Hepatocyte (in vitro differentiated cells): ENCODE measurements at regions not wholly inside any gene's neighbourhood (a gene's known extent, or its start where the extent isn't known, plus 50 kb on each side); places are given as distances from the start of the nearest gene placed in this dataset.

Experiments
- DNase-seq: peaks from one replicate; pipeline ENCODE4 v3.0.0-alpha.2; 2016; ENCODE audit warnings: low spot score
- H2AFZ ChIP-seq: fragments of 200-600 bp; sonication (generic); 2 replicates; pipeline ENCODE4 v1.6.0; 2016; ENCODE audit warnings: antibody characterized with exemption, mild to moderate bottlenecking
- H3K27ac ChIP-seq: fragments of 200-600 bp; sonication (generic); 2 replicates; pipeline ENCODE4 v1.5.1; 2016; ENCODE audit warnings: mild to moderate bottlenecking
- H3K27me3 ChIP-seq: fragments of 200-600 bp; sonication (generic); 2 replicates; pipeline ENCODE4 v1.6.1; 2016
- H3K36me3 ChIP-seq: fragments of 200-600 bp; sonication (generic); replicated peaks from 2 replicates; pipeline ENCODE4 v1.5.1; 2016; ENCODE audit warnings: low read depth; ENCODE audit not compliant: insufficient read depth
- H3K4me1 ChIP-seq: fragments of 200-600 bp; sonication (generic); 2 replicates; pipeline ENCODE4 v1.5.1; 2016; ENCODE audit warnings: mild to moderate bottlenecking, moderate library complexity; ENCODE audit not compliant: insufficient read depth
- H3K4me2 ChIP-seq: fragments of 200-600 bp; sonication (generic); 2 replicates; pipeline ENCODE4 v1.6.0; 2016
- H3K4me3 ChIP-seq: fragments of 200-600 bp; sonication (generic); 2 replicates; pipeline ENCODE4 v1.5.1; 2016; ENCODE audit warnings: mild to moderate bottlenecking
- H3K79me2 ChIP-seq: fragments of 200-600 bp; sonication (generic); 2 replicates; pipeline ENCODE4 v1.6.0; 2017; ENCODE audit warnings: mild to moderate bottlenecking
- H3K9me2 ChIP-seq: fragments of 200-600 bp; sonication (generic); replicated peaks from 2 replicates; pipeline ENCODE4 v1.6.0; 2017; ENCODE audit warnings: mild to moderate bottlenecking; ENCODE audit not compliant: insufficient read depth
- H3K9me3 ChIP-seq: fragments of 200-600 bp; sonication (generic); 2 replicates; pipeline ENCODE4 v1.5.1; 2016; ENCODE audit warnings: low read depth, mild to moderate bottlenecking
- H4K20me1 ChIP-seq: fragments of 200-600 bp; sonication (generic); 2 replicates; pipeline ENCODE4 v1.6.0; 2016; ENCODE audit warnings: mild to moderate bottlenecking; ENCODE audit not compliant: insufficient read depth, poor library complexity, severe bottlenecking
- EZH2 ChIP-seq: fragments of 200-600 bp; sonication (generic); IDR thresholded peaks from 2 replicates; pipeline ENCODE4 v1.6.1; 2016; ENCODE audit warnings: antibody characterized with exemption, mild to moderate bottlenecking, borderline replicate concordance
- EZH2phosphoT487 ChIP-seq: fragments of 200-600 bp; sonication (generic); IDR thresholded peaks from one replicate; pipeline ENCODE4 v1.6.1; 2018; ENCODE audit warnings: antibody characterized with exemption, mild to moderate bottlenecking, low read depth, moderate library complexity; ENCODE audit not compliant: unreplicated experiment, severe bottlenecking
- WGBS: methylation state at CpG from one replicate; pipeline ENCODE4 v1.1.6; 2016; ENCODE audit warnings: low lambda C conversion rate; ENCODE audit errors: missing lambda C conversion rate; 5-methylcytosine and 5-hydroxymethylcytosine counted together
- TF ChIP-seq, protein P1 (sequence below): fragments of 200-600 bp; sonication (generic); IDR thresholded peaks from 2 replicates; pipeline ENCODE4 v1.5.1; 2016; ENCODE audit warnings: antibody characterized with exemption, mild to moderate bottlenecking; ENCODE audit not compliant: poor library complexity

DNA sequence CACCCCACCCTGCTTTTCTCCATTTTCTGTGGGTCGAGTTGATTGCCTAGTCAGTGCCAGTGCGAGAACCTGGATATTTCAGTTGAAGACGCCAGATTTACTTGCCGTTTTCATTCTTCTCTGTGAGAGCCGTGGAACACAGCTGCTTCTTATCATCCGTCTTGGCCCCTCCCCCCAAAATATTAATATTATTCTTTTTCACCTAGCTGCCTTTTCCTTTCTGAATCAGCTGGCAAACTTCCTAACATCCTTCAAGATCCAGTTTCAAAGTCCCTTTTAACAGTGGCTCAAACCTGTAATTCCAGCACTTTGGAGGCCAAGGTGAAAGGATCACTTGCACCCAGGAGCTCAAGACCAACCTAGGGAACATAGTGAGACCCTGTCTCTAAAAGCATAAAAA lies 117.1 kb upstream of the RASA1 start:
- Histone ChIP-seq H3K4me3 (no peak overlapping the region), H3K27ac (no peak overlapping the region)
- WGBS: 95% methylated on average over 6 of the region's 6 CpGs

DNA sequence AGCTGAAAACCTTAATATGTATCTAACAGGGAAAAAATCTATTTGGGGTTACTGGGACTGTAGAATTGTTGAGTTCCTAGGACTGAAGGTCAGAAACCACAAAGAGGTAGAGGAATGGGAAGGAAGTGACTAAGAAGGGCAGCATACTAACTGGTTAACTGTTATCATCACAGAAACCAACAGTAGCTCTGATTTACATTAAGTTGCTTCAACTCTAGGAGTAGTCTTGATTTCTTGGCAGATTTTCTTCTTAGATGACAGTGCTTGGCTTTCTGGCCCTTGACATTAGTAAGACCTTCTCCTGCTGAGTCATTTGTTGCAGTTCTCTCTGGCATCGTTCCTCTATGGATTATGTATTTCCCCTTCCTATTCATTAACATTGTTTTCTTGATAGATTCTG lies 116.1 kb upstream of the RASA1 start:
- Histone ChIP-seq H3K27ac (no peak overlapping the region), H3K9me3 (no peaks in the 10 kb centered on the region), H3K79me2 (no peaks in the 10 kb centered on the region), H3K27me3 (no peaks in the 10 kb centered on the region), H3K4me1 (no peaks in the 10 kb centered on the region), H2AFZ (no peak overlapping the region), H4K20me1 (no peaks in the 10 kb centered on the region), H3K4me2 (no peak overlapping the region), H3K9me2 (no peaks in the 10 kb centered on the region), H3K4me3 (no peak overlapping the region), H3K36me3 (no peaks in the 10 kb centered on the region)
- DNase-seq: no peak
- 85% methylated on average over 1 of the region's 1 CpG for WGBS
- TF ChIP-seq EZH2: no peak
- no peak for TF ChIP-seq EZH2phosphoT487
- TF ChIP-seq, protein P1, sequence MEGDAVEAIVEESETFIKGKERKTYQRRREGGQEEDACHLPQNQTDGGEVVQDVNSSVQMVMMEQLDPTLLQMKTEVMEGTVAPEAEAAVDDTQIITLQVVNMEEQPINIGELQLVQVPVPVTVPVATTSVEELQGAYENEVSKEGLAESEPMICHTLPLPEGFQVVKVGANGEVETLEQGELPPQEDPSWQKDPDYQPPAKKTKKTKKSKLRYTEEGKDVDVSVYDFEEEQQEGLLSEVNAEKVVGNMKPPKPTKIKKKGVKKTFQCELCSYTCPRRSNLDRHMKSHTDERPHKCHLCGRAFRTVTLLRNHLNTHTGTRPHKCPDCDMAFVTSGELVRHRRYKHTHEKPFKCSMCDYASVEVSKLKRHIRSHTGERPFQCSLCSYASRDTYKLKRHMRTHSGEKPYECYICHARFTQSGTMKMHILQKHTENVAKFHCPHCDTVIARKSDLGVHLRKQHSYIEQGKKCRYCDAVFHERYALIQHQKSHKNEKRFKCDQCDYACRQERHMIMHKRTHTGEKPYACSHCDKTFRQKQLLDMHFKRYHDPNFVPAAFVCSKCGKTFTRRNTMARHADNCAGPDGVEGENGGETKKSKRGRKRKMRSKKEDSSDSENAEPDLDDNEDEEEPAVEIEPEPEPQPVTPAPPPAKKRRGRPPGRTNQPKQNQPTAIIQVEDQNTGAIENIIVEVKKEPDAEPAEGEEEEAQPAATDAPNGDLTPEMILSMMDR: no peak

More for the DNA sequence above, 117.1 kb upstream of the RASA1 start:
- H2AFZ ChIP-seq: no peak overlapping the region
- H3K79me2 ChIP-seq: no peaks in the 10 kb centered on the region
- DNase-seq: no peak
- H4K20me1 ChIP-seq: no peaks in the 10 kb centered on the region
- H3K9me3 ChIP-seq: no peaks in the 10 kb centered on the region
- no peaks in the 10 kb centered on the region for H3K36me3 ChIP-seq
- H3K4me2 ChIP-seq: no peak overlapping the region
- H3K4me1 ChIP-seq: no peaks in the 10 kb centered on the region
- TF ChIP-seq, protein P1: no peak
- TF ChIP-seq EZH2: no peak
- TF ChIP-seq EZH2phosphoT487: no peak
- H3K27me3 ChIP-seq: no peaks in the 10 kb centered on the region
- H3K9me2 ChIP-seq: no peaks in the 10 kb centered on the region

DNA sequence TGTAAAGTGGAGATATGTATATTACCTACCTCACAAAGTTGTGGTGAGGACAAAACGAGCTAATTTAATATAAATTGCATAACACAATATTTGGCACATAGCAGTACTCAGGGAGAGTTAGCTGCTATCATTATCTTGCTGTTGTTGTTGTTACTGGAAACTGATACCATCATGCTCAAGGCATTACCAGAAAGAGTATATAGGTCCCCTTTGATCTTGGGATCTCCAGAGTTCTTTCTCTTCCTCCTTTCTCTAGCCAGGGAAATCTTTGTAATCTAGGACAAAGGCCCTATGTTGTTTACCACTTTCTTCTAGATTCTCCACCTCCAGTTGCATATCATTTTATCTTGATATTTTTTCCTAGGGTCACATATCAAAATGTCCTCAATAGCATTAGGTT lies 114.8 kb upstream of the RASA1 start:
- TF ChIP-seq EZH2: no peak
- TF ChIP-seq, protein P1: no peak
- TF ChIP-seq EZH2phosphoT487: no peak
- Histone ChIP-seq H3K27ac (no peak overlapping the region), H2AFZ (no peak overlapping the region)

DNA sequence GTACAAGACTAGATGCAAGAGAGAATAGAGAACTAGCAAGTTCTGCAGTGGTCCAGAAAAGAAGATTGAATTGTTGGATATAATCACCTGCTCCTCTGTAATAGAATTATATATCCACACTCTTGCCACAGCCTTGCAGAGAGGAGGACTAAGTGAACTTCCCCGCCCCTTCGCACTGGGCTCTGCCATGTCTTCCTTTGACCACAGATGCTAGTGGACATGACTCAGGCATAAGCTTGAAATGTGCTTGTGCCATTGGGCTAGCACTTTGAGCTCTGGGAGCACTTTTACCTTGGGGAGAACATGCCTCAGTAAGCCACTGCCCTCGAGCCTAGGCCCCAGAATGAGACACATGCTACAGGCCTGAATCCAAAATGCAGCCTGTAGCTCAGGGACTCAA lies 113.5 kb upstream of the RASA1 start:
- WGBS: 89% methylated on average over 3 of the region's 3 CpGs
- Histone ChIP-seq H3K9me2 (no peaks in the 10 kb centered on the region), H3K36me3 (no peaks in the 10 kb centered on the region), H3K4me3 (no peak overlapping the region), H3K79me2 (no peaks in the 10 kb centered on the region), H4K20me1 (no peaks in the 10 kb centered on the region), H3K27ac (no peak overlapping the region), H3K27me3 (no peaks in the 10 kb centered on the region), H3K4me2 (no peak overlapping the region), H3K4me1 (no peaks in the 10 kb centered on the region), H3K9me3 (no peaks in the 10 kb centered on the region), H2AFZ (no peak overlapping the region)
- no peak for DNase-seq
- TF ChIP-seq, protein P1: no peak
- no peak for TF ChIP-seq EZH2phosphoT487
- TF ChIP-seq EZH2: no peak

More for the DNA sequence above, 114.8 kb upstream of the RASA1 start:
- Histone ChIP-seq H3K9me3 (no peaks in the 10 kb centered on the region), H3K9me2 (no peaks in the 10 kb centered on the region), H3K36me3 (no peaks in the 10 kb centered on the region), H3K4me1 (no peaks in the 10 kb centered on the region), H3K27me3 (no peaks in the 10 kb centered on the region), H3K4me2 (no peak overlapping the region), H3K4me3 (no peak overlapping the region), H3K79me2 (no peaks in the 10 kb centered on the region), H4K20me1 (no peaks in the 10 kb centered on the region)
- 60% methylated on average over 1 of the region's 1 CpG for WGBS
- DNase-seq: no peak
